ENCODE measurements at regions not wholly inside any gene's neighbourhood (a gene's known extent, or its start where the extent isn't known, plus 50 kb on each side); places are given as distances from the start of the nearest gene placed in this dataset.

GRCh38 chr10:128429835-128430513, 303.8 kb upstream of the MKI67 start:
- DNase-seq, result no peak

GRCh38 chr10:128431083-128431482, 304.9 kb upstream of the MKI67 start:
- no peak for DNase-seq

- peak; percentile 17 for DNase-seq
Observed at GRCh38 chr10:128431506-128431905, 305.3 kb upstream of the MKI67 start.

- DNase-seq, result peak; percentile 8
Observed at GRCh38 chr10:128432011-128432410, 305.8 kb upstream of the MKI67 start.

GRCh38 chr10:128432423-128432822, 306.2 kb upstream of the MKI67 start:
- no peak for DNase-seq

- DNase-seq, result no peak
Observed at GRCh38 chr10:128435811-128436210, 309.6 kb upstream of the MKI67 start.

GRCh38 chr10:128437786-128438345, 311.6 kb upstream of the MKI67 start:
- no peak for DNase-seq

- DNase-seq, result no peak
Observed at GRCh38 chr10:128438417-128439063, 312.3 kb upstream of the MKI67 start.

GRCh38 chr10:128440513-128441160, 314.4 kb upstream of the MKI67 start:
- DNase-seq, result peak; percentile 22

GRCh38 chr10:128443925-128444518, 317.8 kb upstream of the MKI67 start:
- DNase-seq, result no peak

GRCh38 chr10:128448796-128449195, 322.6 kb upstream of the MKI67 start:
- no peak for DNase-seq

GRCh38 chr10:128451879-128452278, 325.7 kb upstream of the MKI67 start:
- no peak for DNase-seq

GRCh38 chr10:128456271-128456670, 330.0 kb upstream of the MKI67 start:
- DNase-seq, result no peak

GRCh38 chr10:128457136-128457535, 330.9 kb upstream of the MKI67 start:
- DNase-seq, result no peak

GRCh38 chr10:128461991-128462390, 335.8 kb upstream of the MKI67 start:
- DNase-seq, result no peak

- DNase-seq, result no peak
Observed at GRCh38 chr10:128462844-128463243, 336.6 kb upstream of the MKI67 start.

- no peak for DNase-seq
Observed at GRCh38 chr10:128463991-128464760, 338.0 kb upstream of the MKI67 start.

- no peak for DNase-seq
Observed at GRCh38 chr10:128465697-128466096, 339.5 kb upstream of the MKI67 start.

GRCh38 chr10:128466831-128467371, 340.7 kb upstream of the MKI67 start:
- DNase-seq, result no peak

- no peak for DNase-seq
Observed at GRCh38 chr10:128468462-128468861, 342.2 kb upstream of the MKI67 start.

GRCh38 chr10:128469515-128469914, 343.3 kb upstream of the MKI67 start:
- no peak for DNase-seq

GRCh38 chr10:128470321-128470965, 344.2 kb upstream of the MKI67 start:
- no peak for DNase-seq

Measured in RPMI8226 (cell line).